GM20000 (cell line): ENCODE measurements at regions not wholly inside any gene's neighbourhood (a gene's known extent, or its start where the extent isn't known, plus 50 kb on each side); places are given as distances from the start of the nearest gene placed in this dataset.
"Not testable (repeated sequence)": the region's sequence is repeated elsewhere in the genome, so short reads cannot be mapped to it uniquely, and the experiment has no call there.

Experiments
- DNase-seq: peaks from one replicate; pipeline ENCODE4 v3.0.0; 2012; ENCODE audit warnings: low spot score
- TF ChIP-seq, protein P1 (sequence below): IDR thresholded peaks from 2 replicates; pipeline ENCODE4 v1.5.1; 2012; ENCODE audit warnings: mild to moderate bottlenecking, control low read depth; ENCODE audit errors: extremely low read depth, missing control alignments

- no peak for DNase-seq
- TF ChIP-seq, protein P1, sequence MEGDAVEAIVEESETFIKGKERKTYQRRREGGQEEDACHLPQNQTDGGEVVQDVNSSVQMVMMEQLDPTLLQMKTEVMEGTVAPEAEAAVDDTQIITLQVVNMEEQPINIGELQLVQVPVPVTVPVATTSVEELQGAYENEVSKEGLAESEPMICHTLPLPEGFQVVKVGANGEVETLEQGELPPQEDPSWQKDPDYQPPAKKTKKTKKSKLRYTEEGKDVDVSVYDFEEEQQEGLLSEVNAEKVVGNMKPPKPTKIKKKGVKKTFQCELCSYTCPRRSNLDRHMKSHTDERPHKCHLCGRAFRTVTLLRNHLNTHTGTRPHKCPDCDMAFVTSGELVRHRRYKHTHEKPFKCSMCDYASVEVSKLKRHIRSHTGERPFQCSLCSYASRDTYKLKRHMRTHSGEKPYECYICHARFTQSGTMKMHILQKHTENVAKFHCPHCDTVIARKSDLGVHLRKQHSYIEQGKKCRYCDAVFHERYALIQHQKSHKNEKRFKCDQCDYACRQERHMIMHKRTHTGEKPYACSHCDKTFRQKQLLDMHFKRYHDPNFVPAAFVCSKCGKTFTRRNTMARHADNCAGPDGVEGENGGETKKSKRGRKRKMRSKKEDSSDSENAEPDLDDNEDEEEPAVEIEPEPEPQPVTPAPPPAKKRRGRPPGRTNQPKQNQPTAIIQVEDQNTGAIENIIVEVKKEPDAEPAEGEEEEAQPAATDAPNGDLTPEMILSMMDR, result no peak
Measured at GRCh38 chr13:82976499-82976898, 905.8 kb downstream of the SLITRK1 start.

GRCh38 chr13:82963226-82964099 is 918.8 kb downstream of the SLITRK1 start:
- TF ChIP-seq, protein P1, result no peak
- no peak for DNase-seq

GRCh38 chr13:82962397-82962796 is 919.9 kb downstream of the SLITRK1 start:
- no peak for DNase-seq
- TF ChIP-seq, protein P1, result no peak

- TF ChIP-seq, protein P1, result no peak
- DNase-seq, result no peak
Measured at GRCh38 chr13:82961757-82962156, 920.5 kb downstream of the SLITRK1 start.

DNA sequence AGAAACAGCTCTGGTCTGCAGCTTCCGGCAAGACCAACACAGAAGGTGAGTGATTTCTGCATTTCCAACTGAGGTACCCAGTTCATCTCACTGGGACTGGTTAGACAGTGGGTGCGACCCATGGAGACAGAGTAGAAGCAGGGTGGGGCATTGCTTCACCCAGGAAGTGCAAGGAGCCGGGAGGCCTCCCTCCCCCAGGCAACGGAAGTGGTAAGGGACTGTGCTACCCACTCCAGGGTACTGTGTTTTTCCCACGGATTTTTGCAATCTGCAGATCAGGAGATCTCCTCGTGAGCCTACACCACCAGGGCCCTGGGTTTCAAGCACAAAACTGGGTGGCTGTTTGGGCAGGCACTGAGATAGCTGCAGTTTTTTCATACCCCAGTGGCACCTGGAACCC is 929.9 kb downstream of the SLITRK1 start:
- DNase-seq, result not testable (repeated sequence)

GRCh38 chr13:82947683-82948082 is 934.6 kb downstream of the SLITRK1 start:
- DNase-seq, result no peak
- TF ChIP-seq, protein P1, result no peak

DNA sequence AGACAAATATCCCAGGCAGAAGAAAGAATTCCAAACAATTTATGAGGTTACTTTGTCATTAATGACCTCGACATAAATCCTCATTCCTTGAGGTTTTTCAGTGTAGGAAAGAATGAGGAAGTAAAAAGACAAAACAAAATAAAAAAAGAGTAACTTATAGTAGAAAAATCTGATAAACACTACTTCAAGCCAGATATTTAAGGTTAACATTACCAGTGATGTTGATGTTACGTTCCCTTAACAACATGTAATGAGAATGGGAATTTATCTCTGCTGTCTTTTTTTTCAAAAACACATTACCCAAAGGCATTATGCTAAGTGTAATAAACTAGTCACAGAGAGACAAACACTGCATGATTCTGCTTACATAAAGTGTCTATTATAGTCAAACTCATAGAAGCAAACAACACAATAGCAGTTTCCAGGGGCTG is 935.1 kb downstream of the SLITRK1 start:
- TF ChIP-seq, protein P1, result no peak
- no peak for DNase-seq

DNA sequence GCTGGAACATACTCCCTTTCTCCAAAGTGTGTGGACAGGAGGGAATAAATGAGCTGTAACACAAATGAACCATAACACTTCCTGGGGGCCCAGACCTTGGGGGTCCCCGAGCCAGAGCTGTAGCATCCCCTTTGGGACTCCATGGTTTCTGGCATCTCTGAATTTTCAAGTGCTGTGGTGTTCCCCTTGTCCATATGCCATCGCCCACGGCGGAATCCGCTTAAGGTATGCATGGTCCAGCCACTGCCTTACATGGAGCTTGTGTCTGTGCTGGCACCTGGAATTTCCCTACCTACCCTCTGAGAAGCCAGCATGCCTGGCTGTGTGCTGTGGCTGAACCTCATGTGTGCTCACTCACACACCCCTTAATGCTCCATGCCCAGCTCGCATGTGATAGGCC is 943.6 kb downstream of the SLITRK1 start:
- TF ChIP-seq, protein P1, result no peak
- no peak for DNase-seq
